Mesenteric fat pad (tissue), 1 donor: ENCODE measurements at regions not wholly inside any gene's neighbourhood (a gene's known extent, or its start where the extent isn't known, plus 50 kb on each side); places are given as distances from the start of the nearest gene placed in this dataset.

Source experiments
- DNase-seq: peaks from one replicate; pipeline ENCODE4 v3.0.0-alpha.2; 2020; ENCODE audit warnings: low spot score
- donor health status: DM: yes; HTN: yes; CAD: no.

DNA sequence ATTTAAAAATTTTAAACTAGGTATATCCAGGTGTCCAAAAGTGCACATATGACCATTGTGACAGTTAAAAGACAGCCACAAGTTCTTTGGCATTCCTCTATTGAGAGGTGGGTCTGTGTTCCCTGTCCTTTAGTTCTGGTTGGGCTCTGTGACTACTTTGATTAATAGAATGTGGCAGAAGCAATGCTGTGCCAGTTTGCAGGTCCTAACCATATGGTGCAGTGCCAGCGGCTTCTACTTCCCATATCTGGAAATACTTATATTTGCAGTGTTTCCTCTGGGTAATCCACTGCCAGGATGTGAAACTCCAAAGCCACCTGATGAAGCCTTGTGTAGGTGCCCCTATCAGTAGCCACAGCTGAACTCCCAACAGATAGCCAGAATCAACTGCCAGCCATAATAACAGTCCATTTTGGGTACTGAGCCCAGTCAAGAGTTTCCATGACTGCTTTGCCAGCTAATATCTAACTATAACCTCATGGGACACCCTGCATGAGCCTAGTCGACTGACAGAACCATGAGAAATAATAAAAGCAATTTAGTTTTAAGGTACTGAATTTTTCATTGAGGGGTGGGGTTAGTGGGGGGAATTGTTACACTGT is 361.0 kb upstream of the SEMA6A start:
- no peak for DNase-seq

GRCh38 chr5:116930616-116931015 is 356.0 kb upstream of the SEMA6A start:
- DNase-seq, result no peak

DNA sequence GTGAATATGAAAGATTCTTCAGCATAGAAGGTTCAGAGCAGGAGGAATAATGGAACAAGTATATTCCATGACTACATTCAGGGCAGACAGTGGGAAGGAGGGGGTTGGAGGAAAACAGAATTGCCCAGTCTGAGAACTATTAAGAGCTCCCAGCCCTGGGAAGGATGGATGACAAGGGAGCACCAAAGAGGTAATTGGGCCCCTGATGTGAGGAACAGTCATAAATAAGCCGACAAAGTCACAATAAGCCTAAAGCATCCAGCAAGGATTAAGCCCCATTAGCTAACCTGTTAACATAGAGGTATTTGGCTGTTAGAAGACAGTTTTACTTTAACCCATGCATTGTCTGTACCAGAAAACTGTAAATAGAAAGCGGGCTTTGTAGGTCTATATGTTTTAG is 348.7 kb upstream of the SEMA6A start:
- no peak for DNase-seq

- no peak for DNase-seq
Observed at GRCh38 chr5:116922532-116922931, 347.9 kb upstream of the SEMA6A start.

DNA sequence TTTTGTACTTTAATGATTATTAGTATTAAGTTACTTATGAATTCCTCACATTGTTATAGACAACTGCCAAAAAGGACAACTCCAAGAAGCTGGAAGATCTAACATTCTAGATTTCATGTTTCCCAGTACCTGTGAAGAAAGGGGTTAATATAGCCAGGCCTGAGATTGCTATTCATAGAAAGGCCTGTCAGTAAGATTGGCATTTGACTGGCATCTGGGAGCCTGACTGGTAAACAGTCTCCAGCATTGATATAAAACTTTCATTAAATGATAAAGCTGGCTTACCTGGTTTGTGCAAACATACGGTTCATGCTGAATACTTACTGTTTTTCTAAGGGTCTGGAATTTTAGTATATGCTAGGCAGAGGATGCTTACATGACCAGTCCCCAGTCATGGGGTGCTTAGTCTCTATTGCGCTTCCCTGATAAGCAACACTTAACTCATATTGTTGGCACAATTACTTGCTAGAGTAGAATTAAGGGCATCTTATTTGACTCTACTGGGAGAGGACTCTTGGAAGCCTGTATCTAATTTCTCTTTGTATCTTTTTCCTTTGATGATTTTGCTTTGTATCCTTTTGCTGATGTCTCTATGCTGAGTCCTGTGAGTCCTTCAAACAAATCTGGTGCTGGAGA is 340.4 kb upstream of the SEMA6A start:
- DNase-seq, result no peak

GRCh38 chr5:116912221-116912620 is 337.6 kb upstream of the SEMA6A start:
- no peak for DNase-seq

GRCh38 chr5:116911074-116911473 is 336.5 kb upstream of the SEMA6A start:
- no peak for DNase-seq

DNA sequence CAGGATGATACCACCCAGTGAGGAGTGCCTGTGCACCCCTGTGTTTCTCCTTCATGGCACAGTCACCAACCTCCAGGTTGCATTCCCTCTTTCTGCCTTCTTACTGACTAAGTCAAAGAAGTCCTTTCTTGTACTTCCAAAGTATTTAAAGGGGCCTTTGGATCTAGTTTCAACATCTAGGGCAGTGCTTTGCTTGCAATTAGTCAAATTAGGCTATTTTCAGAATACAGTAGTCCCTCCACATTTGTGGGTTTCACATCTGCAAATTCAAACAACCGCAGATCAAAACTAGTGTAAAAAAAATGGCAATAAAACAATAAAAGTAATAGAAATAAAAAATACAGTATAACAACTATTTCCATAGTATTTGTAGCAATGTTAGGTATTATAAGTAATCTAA is 333.9 kb upstream of the SEMA6A start:
- no peak for DNase-seq

GRCh38 chr5:116905885-116906284 is 331.3 kb upstream of the SEMA6A start:
- DNase-seq, result no peak

DNA sequence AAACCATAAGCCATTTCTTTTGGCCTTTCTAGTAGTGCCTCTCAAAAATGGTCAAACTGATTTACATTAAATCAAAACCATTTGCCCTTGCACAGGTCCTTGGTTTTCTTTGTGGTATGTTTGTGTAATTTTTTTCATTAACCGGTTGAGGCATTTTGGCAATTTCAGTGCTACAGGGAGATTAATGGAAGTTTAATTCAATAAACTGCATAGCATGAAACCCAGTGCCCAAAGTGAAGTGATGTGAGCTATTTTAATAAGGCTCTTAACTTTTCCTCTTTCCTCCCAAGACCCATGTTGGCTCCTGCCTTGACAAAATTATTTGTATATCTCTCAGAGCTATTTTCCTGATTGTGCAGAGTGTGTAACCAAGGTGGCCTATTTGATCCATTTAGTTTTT is 326.2 kb upstream of the SEMA6A start:
- DNase-seq, result no peak

DNA sequence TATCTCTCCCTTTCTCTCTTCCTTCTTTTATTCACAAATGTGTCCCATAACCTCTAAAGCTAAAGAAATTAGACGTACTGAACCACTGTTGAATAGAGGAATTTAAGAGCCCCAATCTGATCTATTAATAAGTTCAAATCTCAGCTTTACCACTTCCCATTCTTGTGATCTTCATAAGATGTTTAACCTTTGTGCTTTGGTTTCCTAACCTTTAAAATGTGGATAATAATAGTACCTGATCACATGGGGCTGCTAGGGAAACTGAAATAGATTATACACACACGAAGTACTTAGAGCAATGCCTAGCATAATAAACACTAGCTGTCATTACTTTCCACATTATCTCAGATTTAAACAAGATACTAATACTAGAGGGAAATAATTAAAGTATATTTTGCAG is 324.3 kb upstream of the SEMA6A start:
- no peak for DNase-seq

DNA sequence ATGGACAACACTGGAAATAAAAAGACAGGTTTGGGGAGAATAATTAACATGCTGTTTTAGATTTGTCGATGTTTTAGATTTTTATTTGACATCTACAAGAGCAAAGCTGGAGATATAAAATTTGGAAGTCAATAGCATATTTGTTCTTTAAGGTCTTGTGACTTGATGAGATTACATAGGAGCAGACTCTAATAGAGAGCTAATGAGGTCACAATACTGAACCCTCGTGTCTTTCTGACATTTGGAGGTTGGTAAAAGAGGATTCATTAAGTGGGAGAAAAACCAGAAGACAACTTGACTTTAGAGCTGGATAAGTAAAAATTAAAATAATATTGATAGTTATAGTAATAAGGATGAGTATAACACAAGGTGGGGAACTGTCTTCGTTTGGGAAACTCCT is 322.7 kb upstream of the SEMA6A start:
- no peak for DNase-seq

- no peak for DNase-seq
Observed at GRCh38 chr5:116896001-116896400, 321.4 kb upstream of the SEMA6A start.

GRCh38 chr5:116892993-116893392 is 318.4 kb upstream of the SEMA6A start:
- DNase-seq, result no peak

GRCh38 chr5:116887104-116887503 is 312.5 kb upstream of the SEMA6A start:
- no peak for DNase-seq

GRCh38 chr5:116885825-116886224 is 311.2 kb upstream of the SEMA6A start:
- no peak for DNase-seq

GRCh38 chr5:116883875-116884274 is 309.3 kb upstream of the SEMA6A start:
- no peak for DNase-seq

GRCh38 chr5:116881921-116882531 is 307.4 kb upstream of the SEMA6A start:
- DNase-seq, result no peak

- no peak for DNase-seq
Observed at GRCh38 chr5:116880601-116881000, 306.0 kb upstream of the SEMA6A start.

GRCh38 chr5:116880150-116880549 is 305.5 kb upstream of the SEMA6A start:
- no peak for DNase-seq

GRCh38 chr5:116876240-116876840 is 301.7 kb upstream of the SEMA6A start:
- no peak for DNase-seq

GRCh38 chr5:116872986-116873385 is 298.4 kb upstream of the SEMA6A start:
- no peak for DNase-seq

- DNase-seq, result no peak
Observed at GRCh38 chr5:116872486-116872885, 297.9 kb upstream of the SEMA6A start.
